ENCODE measurements at regions not wholly inside any gene's neighbourhood (a gene's known extent, or its start where the extent isn't known, plus 50 kb on each side); places are given as distances from the start of the nearest gene placed in this dataset.
A peak's percentile ranks its signal among the peaks of the same experiment; 100 is the strongest.

- peak; percentile 49 to 51 for ATAC-seq
- peaks cover 4% of the 10 kb centered on the region for H3K36me3 Mint-ChIP-seq (ENCODE audit: insufficient read depth)
- H3K4me3 Mint-ChIP-seq = no peak overlapping the region
- DNase-seq = no peak
- no peaks in the 10 kb centered on the region for H3K27me3 Mint-ChIP-seq (ENCODE audit: low read depth)
- H3K4me1 Mint-ChIP-seq (ENCODE audit: low read depth) = peaks cover 82% of the 10 kb centered on the region
- peaks cover 9% of the 10 kb centered on the region for H3K9me3 Mint-ChIP-seq
These were observed 240.6 kb downstream of the ETS1 start for GRCh38 chr11:128346804-128347203.

- Mint-ChIP-seq H3K4me3 (no peak overlapping the region), H3K36me3 (ENCODE audit: insufficient read depth) (peaks cover 4% of the 10 kb centered on the region), H3K9me3 (peaks cover 9% of the 10 kb centered on the region), H3K4me1 (ENCODE audit: low read depth) (peaks cover 83% of the 10 kb centered on the region), H3K27me3 (ENCODE audit: low read depth) (no peaks in the 10 kb centered on the region)
- DNase-seq = no peak
- ATAC-seq = no peak
These were observed 242.0 kb downstream of the ETS1 start for GRCh38 chr11:128345316-128345715.

- DNase-seq (no peak), ATAC-seq (peak; percentile 61 to 67)
- peak overlapping the region; percentile 49 for H3K4me3 Mint-ChIP-seq
- H3K4me1 Mint-ChIP-seq (ENCODE audit: low read depth) = peaks cover 85% of the 10 kb centered on the region
- no peaks in the 10 kb centered on the region for H3K27me3 Mint-ChIP-seq (ENCODE audit: low read depth)
- peaks cover 4% of the 10 kb centered on the region for H3K36me3 Mint-ChIP-seq (ENCODE audit: insufficient read depth)
- peaks cover 9% of the 10 kb centered on the region for H3K9me3 Mint-ChIP-seq
These were observed 243.5 kb downstream of the ETS1 start for GRCh38 chr11:128343870-128344269.

- DNase-seq = no peak
- no peak for ATAC-seq
- Mint-ChIP-seq H3K4me1 (ENCODE audit: low read depth) (peaks cover 87% of the 10 kb centered on the region), H3K36me3 (ENCODE audit: insufficient read depth) (peaks cover 4% of the 10 kb centered on the region), H3K27me3 (ENCODE audit: low read depth) (no peaks in the 10 kb centered on the region), H3K4me3 (peak overlapping the region; percentile 16), H3K9me3 (peaks cover 9% of the 10 kb centered on the region)
These were observed 244.2 kb downstream of the ETS1 start for GRCh38 chr11:128343135-128343514.

- DNase-seq = peak; percentile 38
- H3K9me3 Mint-ChIP-seq = peaks cover 9% of the 10 kb centered on the region
- peaks cover 4% of the 10 kb centered on the region for H3K36me3 Mint-ChIP-seq (ENCODE audit: insufficient read depth)
- H3K4me1 Mint-ChIP-seq (ENCODE audit: low read depth) = peaks cover 87% of the 10 kb centered on the region
- H3K27me3 Mint-ChIP-seq (ENCODE audit: low read depth) = no peaks in the 10 kb centered on the region
- ATAC-seq = peak; percentile 45 to 54
- peak overlapping the region; percentile 16 for H3K4me3 Mint-ChIP-seq
These were observed 244.7 kb downstream of the ETS1 start for GRCh38 chr11:128342511-128343134.

- peak; percentile 52 for DNase-seq
- H3K4me3 Mint-ChIP-seq = peak overlapping the region; percentile 65
- H3K27me3 Mint-ChIP-seq (ENCODE audit: low read depth) = no peaks in the 10 kb centered on the region
- peaks cover 83% of the 10 kb centered on the region for H3K4me1 Mint-ChIP-seq (ENCODE audit: low read depth)
- peaks cover 9% of the 10 kb centered on the region for H3K9me3 Mint-ChIP-seq
- peak; percentile 8 to 9 for ATAC-seq
- H3K36me3 Mint-ChIP-seq (ENCODE audit: insufficient read depth) = peaks cover 4% of the 10 kb centered on the region
These were observed 245.8 kb downstream of the ETS1 start for GRCh38 chr11:128341280-128342248.

- H3K27me3 Mint-ChIP-seq (ENCODE audit: low read depth) = no peaks in the 10 kb centered on the region
These were observed 247.6 kb downstream of the ETS1 start for GRCh38 chr11:128339792-128340191.

GRCh38 chr11:128338811-128339210, 248.5 kb downstream of the ETS1 start:
- H3K27me3 Mint-ChIP-seq (ENCODE audit: low read depth) = no peaks in the 10 kb centered on the region
- no peak for ATAC-seq
- H3K4me3 Mint-ChIP-seq = no peak overlapping the region
- H3K36me3 Mint-ChIP-seq (ENCODE audit: insufficient read depth) = no peaks in the 10 kb centered on the region
- H3K4me1 Mint-ChIP-seq (ENCODE audit: low read depth) = peaks cover 67% of the 10 kb centered on the region
- H3K9me3 Mint-ChIP-seq = no peaks in the 10 kb centered on the region
- DNase-seq = no peak

More at GRCh38 chr11:128339792-128340191, 247.6 kb downstream of the ETS1 start:
- DNase-seq = no peak
- Mint-ChIP-seq H3K36me3 (ENCODE audit: insufficient read depth) (peaks cover 4% of the 10 kb centered on the region), H3K4me1 (ENCODE audit: low read depth) (peaks cover 75% of the 10 kb centered on the region), H3K9me3 (peaks cover 5% of the 10 kb centered on the region), H3K4me3 (no peak overlapping the region)
- peak; percentile 36 to 52 for ATAC-seq

- Mint-ChIP-seq H3K4me3 (no peak overlapping the region), H3K4me1 (ENCODE audit: low read depth) (peaks cover 54% of the 10 kb centered on the region), H3K9me3 (no peaks in the 10 kb centered on the region), H3K36me3 (ENCODE audit: insufficient read depth) (no peaks in the 10 kb centered on the region), H3K27me3 (ENCODE audit: low read depth) (no peaks in the 10 kb centered on the region)
- ATAC-seq = no peak
- no peak for DNase-seq
These were observed 251.2 kb downstream of the ETS1 start for GRCh38 chr11:128336203-128336602.

- peaks cover 56% of the 10 kb centered on the region for H3K4me1 Mint-ChIP-seq (ENCODE audit: low read depth)
- ATAC-seq (no peak), DNase-seq (no peak)
- H3K36me3 Mint-ChIP-seq (ENCODE audit: insufficient read depth) = no peaks in the 10 kb centered on the region
- no peaks in the 10 kb centered on the region for H3K27me3 Mint-ChIP-seq (ENCODE audit: low read depth)
- no peak overlapping the region for H3K4me3 Mint-ChIP-seq
- H3K9me3 Mint-ChIP-seq = no peaks in the 10 kb centered on the region
These were observed 251.6 kb downstream of the ETS1 start for GRCh38 chr11:128335729-128336128.

GRCh38 chr11:128334311-128335044, 252.9 kb downstream of the ETS1 start:
- ATAC-seq (no peak), DNase-seq (no peak)
- H3K27me3 Mint-ChIP-seq (ENCODE audit: low read depth) = no peaks in the 10 kb centered on the region
- no peaks in the 10 kb centered on the region for H3K9me3 Mint-ChIP-seq
- no peaks in the 10 kb centered on the region for H3K36me3 Mint-ChIP-seq (ENCODE audit: insufficient read depth)
- peaks cover 56% of the 10 kb centered on the region for H3K4me1 Mint-ChIP-seq (ENCODE audit: low read depth)
- H3K4me3 Mint-ChIP-seq = no peak overlapping the region

- Mint-ChIP-seq H3K36me3 (ENCODE audit: insufficient read depth) (no peaks in the 10 kb centered on the region), H3K4me1 (ENCODE audit: low read depth) (peaks cover 67% of the 10 kb centered on the region), H3K9me3 (no peaks in the 10 kb centered on the region), H3K4me3 (no peak overlapping the region), H3K27me3 (ENCODE audit: low read depth) (no peaks in the 10 kb centered on the region)
- no peak for DNase-seq
- ATAC-seq = no peak
These were observed 256.0 kb downstream of the ETS1 start for GRCh38 chr11:128331317-128331716.

GRCh38 chr11:128330203-128330602, 257.2 kb downstream of the ETS1 start:
- Mint-ChIP-seq H3K36me3 (ENCODE audit: insufficient read depth) (no peaks in the 10 kb centered on the region), H3K27me3 (ENCODE audit: low read depth) (no peaks in the 10 kb centered on the region), H3K9me3 (no peaks in the 10 kb centered on the region), H3K4me3 (no peak overlapping the region), H3K4me1 (ENCODE audit: low read depth) (peaks cover 71% of the 10 kb centered on the region)
- DNase-seq (no peak), ATAC-seq (no peak)

GRCh38 chr11:128328955-128329551, 258.3 kb downstream of the ETS1 start:
- H3K27me3 Mint-ChIP-seq (ENCODE audit: low read depth) = no peaks in the 10 kb centered on the region
- DNase-seq (no peak), ATAC-seq (peak; percentile 4 to 11)
- no peaks in the 10 kb centered on the region for H3K36me3 Mint-ChIP-seq (ENCODE audit: insufficient read depth)
- peak overlapping the region; percentile 46 for H3K4me3 Mint-ChIP-seq
- no peaks in the 10 kb centered on the region for H3K9me3 Mint-ChIP-seq
- peaks cover 82% of the 10 kb centered on the region for H3K4me1 Mint-ChIP-seq (ENCODE audit: low read depth)
